Transverse colon (tissue), 4 donors: ENCODE measurements at regions not wholly inside any gene's neighbourhood (a gene's known extent, or its start where the extent isn't known, plus 50 kb on each side); places are given as distances from the start of the nearest gene placed in this dataset.

ENCODE experiments used
- EP300 ChIP-seq: sonication (generic); formaldehyde crosslinking; IDR thresholded peaks from one replicate; pipeline ENCODE4 v1.6.1; 2017; ENCODE audit warnings: antibody characterized with exemption, low read depth
- POLR2A ChIP-seq: fragments of 450-650 bp; IDR thresholded peaks from one replicate; pipeline ENCODE4 v1.6.1; 2016; ENCODE audit warnings: antibody characterized with exemption, mild to moderate bottlenecking, moderate library complexity
- POLR2AphosphoS5 ChIP-seq, 3 donors: sonication (generic); formaldehyde crosslinking; IDR thresholded peaks; one replicate each; pipeline ENCODE4 v1.6.1; 2016; ENCODE audit warnings: antibody characterized with exemption in 3 of 3
- TF ChIP-seq, protein P1 (sequence below), 5 experiments: fragments of 200-600 bp in 3 of 5; fragments of 450-650 bp in 2 of 5; sonication (generic) in 3 of 5; IDR thresholded peaks; 1 replicate in 2 of 5; 2 replicates in 3 of 5; pipeline ENCODE4 v1.5.1; 2016 to 2017; ENCODE audit warnings: antibody characterized with exemption in 5 of 5, inconsistent platforms in 3 of 5, mild to moderate bottlenecking in 2 of 5, moderate library complexity in 1 of 5

DNA sequence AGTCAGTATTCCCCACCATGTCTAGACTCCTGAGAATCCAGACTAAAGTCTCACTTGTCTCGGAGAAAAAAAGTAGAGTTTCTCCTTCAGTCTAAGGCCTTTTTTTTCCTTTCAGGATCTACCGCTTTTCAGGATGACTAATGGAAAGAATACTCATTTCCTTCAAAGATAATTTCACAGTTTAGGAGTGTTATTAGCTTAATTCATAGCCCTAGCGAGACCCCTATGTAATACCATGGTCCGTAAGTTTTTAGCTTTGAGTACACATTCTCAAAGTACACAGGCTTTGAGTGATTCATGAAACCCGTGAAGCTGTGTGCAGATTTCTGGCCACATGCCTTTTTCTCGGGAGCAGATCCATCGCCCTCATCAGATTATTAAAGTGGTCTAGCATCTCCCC is 133.1 kb downstream of the SOX4 start:
- TF ChIP-seq, protein P1, sequence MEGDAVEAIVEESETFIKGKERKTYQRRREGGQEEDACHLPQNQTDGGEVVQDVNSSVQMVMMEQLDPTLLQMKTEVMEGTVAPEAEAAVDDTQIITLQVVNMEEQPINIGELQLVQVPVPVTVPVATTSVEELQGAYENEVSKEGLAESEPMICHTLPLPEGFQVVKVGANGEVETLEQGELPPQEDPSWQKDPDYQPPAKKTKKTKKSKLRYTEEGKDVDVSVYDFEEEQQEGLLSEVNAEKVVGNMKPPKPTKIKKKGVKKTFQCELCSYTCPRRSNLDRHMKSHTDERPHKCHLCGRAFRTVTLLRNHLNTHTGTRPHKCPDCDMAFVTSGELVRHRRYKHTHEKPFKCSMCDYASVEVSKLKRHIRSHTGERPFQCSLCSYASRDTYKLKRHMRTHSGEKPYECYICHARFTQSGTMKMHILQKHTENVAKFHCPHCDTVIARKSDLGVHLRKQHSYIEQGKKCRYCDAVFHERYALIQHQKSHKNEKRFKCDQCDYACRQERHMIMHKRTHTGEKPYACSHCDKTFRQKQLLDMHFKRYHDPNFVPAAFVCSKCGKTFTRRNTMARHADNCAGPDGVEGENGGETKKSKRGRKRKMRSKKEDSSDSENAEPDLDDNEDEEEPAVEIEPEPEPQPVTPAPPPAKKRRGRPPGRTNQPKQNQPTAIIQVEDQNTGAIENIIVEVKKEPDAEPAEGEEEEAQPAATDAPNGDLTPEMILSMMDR (IDR thresholded peaks at IDR 0.05): no peak
- TF ChIP-seq POLR2A: no peak
- TF ChIP-seq EP300: no peak
- no peak for TF ChIP-seq POLR2AphosphoS5 (IDR thresholded peaks at IDR 0.05)
